ENCODE measurements at regions not wholly inside any gene's neighbourhood (a gene's known extent, or its start where the extent isn't known, plus 50 kb on each side); places are given as distances from the start of the nearest gene placed in this dataset.
"Not testable (repeated sequence)": the region's sequence is repeated elsewhere in the genome, so short reads cannot be mapped to it uniquely, and the experiment has no call there.

- no peak for DNase-seq
These were observed 1343.7 kb downstream of the BRD1 start for GRCh38 chr22:48483764-48484528.

GRCh38 chr22:48482771-48483170 is 1344.9 kb downstream of the BRD1 start:
- DNase-seq = no peak

- DNase-seq = not testable (repeated sequence)
These were observed 1345.5 kb downstream of the BRD1 start for GRCh38 chr22:48482198-48482597.

- DNase-seq = no peak
These were observed 1345.9 kb downstream of the BRD1 start for GRCh38 chr22:48481748-48482147.

- no peak for DNase-seq
These were observed 1349.0 kb downstream of the BRD1 start for GRCh38 chr22:48478529-48479265.

- no peak for DNase-seq
These were observed 1349.5 kb downstream of the BRD1 start for GRCh38 chr22:48478124-48478523.

GRCh38 chr22:48477031-48477721 is 1350.5 kb downstream of the BRD1 start:
- DNase-seq = no peak

GRCh38 chr22:48476577-48476976 is 1351.1 kb downstream of the BRD1 start:
- no peak for DNase-seq

- no peak for DNase-seq
These were observed 1351.9 kb downstream of the BRD1 start for GRCh38 chr22:48475661-48476345.

GRCh38 chr22:48474881-48475280 is 1352.8 kb downstream of the BRD1 start:
- DNase-seq = no peak

- no peak for DNase-seq
These were observed 1354.5 kb downstream of the BRD1 start for GRCh38 chr22:48473202-48473601.

- no peak for DNase-seq
These were observed 1363.4 kb downstream of the BRD1 start for GRCh38 chr22:48464246-48464645.

GRCh38 chr22:48459859-48460823 is 1367.5 kb downstream of the BRD1 start:
- no peak for DNase-seq

GRCh38 chr22:48459259-48459658 is 1368.4 kb downstream of the BRD1 start:
- no peak for DNase-seq

- no peak for DNase-seq
These were observed 1371.2 kb downstream of the BRD1 start for GRCh38 chr22:48456449-48456848.

- no peak for DNase-seq
These were observed 1373.8 kb downstream of the BRD1 start for GRCh38 chr22:48453751-48454485.

GRCh38 chr22:48453171-48453570 is 1374.5 kb downstream of the BRD1 start:
- DNase-seq = no peak

- no peak for DNase-seq
These were observed 1374.9 kb downstream of the BRD1 start for GRCh38 chr22:48452766-48453165.

- DNase-seq = no peak
These were observed 1375.8 kb downstream of the BRD1 start for GRCh38 chr22:48451891-48452290.

- no peak for DNase-seq
These were observed 1377.4 kb downstream of the BRD1 start for GRCh38 chr22:48450188-48450825.

All from amniotic stem cell (primary cell).